Activated CD8-positive, alpha-beta T cell treated with anti-CD3 and anti-CD28 coated beads, Interleukin-2, amount 10 ng/mL, durations not matched to agents 7 days and 5 days (primary cell): ENCODE measurements at regions not wholly inside any gene's neighbourhood (a gene's known extent, or its start where the extent isn't known, plus 50 kb on each side); places are given as distances from the start of the nearest gene placed in this dataset.
"Not testable (repeated sequence)": the region's sequence is repeated elsewhere in the genome, so short reads cannot be mapped to it uniquely, and the experiment has no call there.

Experiments used
- ATAC-seq: fragments of 150-1000 bp; cut with Tn5 transposase; one replicate; pipeline ENCODE4 v1.10.0; 2021; ENCODE audit warnings: moderate library complexity
- CTCF ChIA-PET: fragments of 350-600 bp; sonication (Branson Sonifier 250); formaldehyde crosslinking; loops from one replicate; lab custom pipeline; 2021; ENCODE audit warnings: antibody characterized with exemption; lab: Charles Lee
- POLR2A ChIA-PET: fragments of 350-600 bp; sonication (Branson Sonifier 250); formaldehyde crosslinking; loops from one replicate; lab custom pipeline; 2021; ENCODE audit warnings: antibody characterized with exemption; lab: Charles Lee
- DNase-seq: peaks from one replicate; pipeline ENCODE4 v3.0.0-alpha.2; 2020
- H3K27ac Mint-ChIP-seq: one replicate; pipeline ENCODE4 v1.8.0; 2021; ENCODE audit warnings: mild to moderate bottlenecking, mixed read lengths
- H3K27me3 Mint-ChIP-seq: one replicate; pipeline ENCODE4 v1.8.0; 2021; ENCODE audit warnings: low read depth, mixed read lengths
- H3K36me3 Mint-ChIP-seq: one replicate; pipeline ENCODE4 v1.8.0; 2021; ENCODE audit warnings: low read depth, mixed read lengths
- H3K4me1 Mint-ChIP-seq: one replicate; pipeline ENCODE4 v1.8.0; 2021; ENCODE audit warnings: low read depth, mixed read lengths
- H3K4me3 Mint-ChIP-seq: one replicate; pipeline ENCODE4 v1.8.0; 2021; ENCODE audit warnings: mild to moderate bottlenecking, mixed read lengths
- H3K9me3 Mint-ChIP-seq: one replicate; pipeline ENCODE4 v1.8.0; 2022; ENCODE audit warnings: mixed read lengths; ENCODE audit not compliant: insufficient read depth

DNA sequence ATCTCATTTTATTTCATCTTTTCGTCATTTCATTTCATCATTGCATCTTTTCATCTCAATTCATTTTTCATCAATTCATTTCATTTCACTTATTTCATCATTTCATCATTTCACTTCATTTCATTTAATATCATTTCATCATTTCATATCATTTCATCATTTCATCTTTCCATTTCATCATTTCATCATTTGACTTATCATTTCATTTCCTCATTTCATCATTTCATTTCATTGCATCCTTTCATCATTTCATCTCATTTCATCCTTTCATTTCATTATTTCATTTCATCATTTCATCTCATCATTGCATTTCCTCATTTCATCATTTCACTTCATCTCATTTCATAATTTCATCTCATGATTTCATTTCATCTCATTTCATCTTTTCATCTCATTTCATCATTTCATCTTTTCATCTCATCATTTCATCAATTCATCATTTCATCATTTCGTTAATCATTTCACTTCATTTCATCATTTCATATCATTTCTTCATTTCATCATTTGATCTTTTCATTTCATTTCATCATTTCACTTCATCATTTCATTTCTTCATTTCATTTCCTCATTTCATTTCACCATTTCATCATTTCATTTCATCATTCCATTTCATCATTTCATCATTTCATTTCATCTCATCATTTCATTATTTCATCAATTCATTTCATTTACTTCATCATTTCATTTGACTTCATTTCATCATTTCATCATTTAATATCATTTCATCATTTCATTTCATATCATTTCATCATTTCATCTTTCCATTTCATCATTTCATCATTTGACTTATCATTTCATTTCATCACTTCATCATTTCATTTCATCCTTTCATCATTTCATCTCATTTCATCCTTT, 176.2 kb downstream of the ZNF92 start:
- H3K4me3 Mint-ChIP-seq, H3K4me1 Mint-ChIP-seq, H3K9me3 Mint-ChIP-seq, H3K27me3 Mint-ChIP-seq, CTCF ChIA-PET, DNase-seq, H3K36me3 Mint-ChIP-seq, POLR2A ChIA-PET, H3K27ac Mint-ChIP-seq, ATAC-seq: not testable (repeated sequence)

DNA sequence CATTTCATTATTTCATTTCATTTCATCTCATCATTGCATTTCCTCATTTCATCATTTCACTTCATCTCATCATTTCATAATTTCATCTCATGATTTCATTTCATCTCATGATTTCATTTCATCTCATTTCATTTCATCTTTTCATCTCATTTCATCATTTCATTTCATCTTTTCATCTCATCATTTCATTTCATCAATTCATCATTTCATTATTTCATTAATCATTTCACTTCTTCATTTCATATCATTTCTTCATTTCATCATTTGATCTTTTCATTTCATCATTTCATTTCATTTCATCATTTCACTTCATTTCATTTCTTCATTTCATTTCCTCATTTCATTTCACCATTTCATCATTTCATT, 176.8 kb downstream of the ZNF92 start:
- POLR2A ChIA-PET, H3K9me3 Mint-ChIP-seq, DNase-seq, CTCF ChIA-PET, H3K4me1 Mint-ChIP-seq, H3K36me3 Mint-ChIP-seq, H3K27me3 Mint-ChIP-seq, H3K27ac Mint-ChIP-seq, H3K4me3 Mint-ChIP-seq, ATAC-seq: not testable (repeated sequence)

GRCh38 chr7:65551042-65551441, 177.4 kb downstream of the ZNF92 start:
- CTCF ChIA-PET, H3K9me3 Mint-ChIP-seq, H3K4me1 Mint-ChIP-seq, POLR2A ChIA-PET, DNase-seq, H3K4me3 Mint-ChIP-seq, H3K36me3 Mint-ChIP-seq, ATAC-seq, H3K27me3 Mint-ChIP-seq: not testable (repeated sequence)
- peak overlapping the region; percentile 9 for H3K27ac Mint-ChIP-seq

- POLR2A ChIA-PET, H3K4me3 Mint-ChIP-seq, H3K4me1 Mint-ChIP-seq, H3K27ac Mint-ChIP-seq, DNase-seq, ATAC-seq, H3K27me3 Mint-ChIP-seq, H3K9me3 Mint-ChIP-seq, H3K36me3 Mint-ChIP-seq, CTCF ChIA-PET: not testable (repeated sequence)
Measured at GRCh38 chr7:65554553-65555476, 181.2 kb downstream of the ZNF92 start.

DNA sequence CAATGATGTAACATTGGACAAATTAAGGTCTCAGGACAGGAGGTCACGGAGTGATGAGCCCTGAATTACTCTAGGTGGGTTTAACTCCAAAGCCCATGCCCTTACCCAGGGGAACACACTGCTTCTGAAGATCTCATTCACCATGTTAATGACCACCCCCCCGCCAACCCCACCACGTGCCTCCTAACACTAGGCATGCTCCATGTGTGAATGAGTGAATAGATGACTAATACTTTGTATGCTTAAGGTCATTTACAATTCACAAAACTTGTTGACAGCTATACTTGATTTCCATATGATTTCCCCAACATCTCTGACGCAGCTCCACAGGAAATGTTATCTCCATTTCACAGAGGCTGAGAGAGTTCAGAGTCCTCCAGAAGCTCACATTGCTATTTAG, 184.9 kb downstream of the ZNF92 start:
- H3K27me3 Mint-ChIP-seq, DNase-seq, H3K4me1 Mint-ChIP-seq, H3K27ac Mint-ChIP-seq, H3K36me3 Mint-ChIP-seq, CTCF ChIA-PET, ATAC-seq, H3K4me3 Mint-ChIP-seq, POLR2A ChIA-PET, H3K9me3 Mint-ChIP-seq: not testable (repeated sequence)

GRCh38 chr7:65561786-65562372, 188.2 kb downstream of the ZNF92 start:
- H3K36me3 Mint-ChIP-seq, H3K27me3 Mint-ChIP-seq, H3K9me3 Mint-ChIP-seq, CTCF ChIA-PET, POLR2A ChIA-PET, H3K4me1 Mint-ChIP-seq, H3K4me3 Mint-ChIP-seq, DNase-seq, H3K27ac Mint-ChIP-seq, ATAC-seq: not testable (repeated sequence)

DNA sequence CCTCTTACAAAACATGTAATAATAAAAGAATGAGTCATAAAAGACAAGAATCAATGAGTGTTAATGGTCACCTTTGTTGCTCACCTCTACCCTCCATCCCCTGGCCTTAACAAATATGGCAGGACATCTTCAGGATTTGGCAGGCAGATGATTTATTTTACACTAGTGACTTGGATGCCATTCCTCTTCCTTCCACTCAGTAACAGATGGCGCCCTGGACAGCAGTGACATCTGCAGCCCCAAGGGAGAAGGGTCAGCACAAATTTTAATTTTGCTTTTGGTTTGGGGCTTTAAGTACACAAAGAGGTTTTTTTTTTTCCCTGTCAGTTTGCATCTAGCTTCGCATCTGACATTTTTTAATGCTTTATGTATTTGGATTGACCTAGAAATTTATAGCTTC, 188.9 kb downstream of the ZNF92 start:
- DNase-seq, H3K4me1 Mint-ChIP-seq, CTCF ChIA-PET, POLR2A ChIA-PET, H3K4me3 Mint-ChIP-seq, H3K9me3 Mint-ChIP-seq, H3K36me3 Mint-ChIP-seq, H3K27ac Mint-ChIP-seq, ATAC-seq, H3K27me3 Mint-ChIP-seq: not testable (repeated sequence)

GRCh38 chr7:65563333-65563732, 189.7 kb downstream of the ZNF92 start:
- H3K36me3 Mint-ChIP-seq, H3K27me3 Mint-ChIP-seq, DNase-seq, H3K4me1 Mint-ChIP-seq, CTCF ChIA-PET, H3K27ac Mint-ChIP-seq, H3K9me3 Mint-ChIP-seq, ATAC-seq, POLR2A ChIA-PET, H3K4me3 Mint-ChIP-seq: not testable (repeated sequence)

- H3K36me3 Mint-ChIP-seq, H3K27ac Mint-ChIP-seq, DNase-seq, H3K4me3 Mint-ChIP-seq, H3K9me3 Mint-ChIP-seq, H3K27me3 Mint-ChIP-seq, POLR2A ChIA-PET, ATAC-seq, H3K4me1 Mint-ChIP-seq, CTCF ChIA-PET: not testable (repeated sequence)
Measured at GRCh38 chr7:65568226-65568625, 194.6 kb downstream of the ZNF92 start.

DNA sequence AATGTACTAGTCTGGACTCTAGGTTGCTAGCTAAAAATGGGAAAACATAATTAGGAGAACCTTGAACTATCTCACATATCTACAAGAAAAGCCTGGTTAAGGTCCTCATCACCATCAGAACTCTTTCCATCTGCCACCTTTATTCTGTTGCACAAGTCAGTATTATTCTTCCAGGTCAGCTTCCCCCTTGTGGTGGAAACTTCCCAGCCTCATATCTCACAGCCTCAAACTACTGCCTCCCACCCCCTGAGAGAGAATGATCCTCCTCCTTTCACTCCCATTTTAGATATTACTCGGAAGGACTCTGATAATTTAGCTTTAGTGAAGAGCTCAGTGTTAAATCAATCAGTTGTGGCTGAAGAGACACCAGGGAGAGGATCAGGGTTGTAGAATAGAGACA, 197.3 kb downstream of the ZNF92 start:
- H3K27ac Mint-ChIP-seq, H3K36me3 Mint-ChIP-seq, H3K9me3 Mint-ChIP-seq, POLR2A ChIA-PET, ATAC-seq, CTCF ChIA-PET, H3K27me3 Mint-ChIP-seq, H3K4me3 Mint-ChIP-seq, H3K4me1 Mint-ChIP-seq, DNase-seq: not testable (repeated sequence)

DNA sequence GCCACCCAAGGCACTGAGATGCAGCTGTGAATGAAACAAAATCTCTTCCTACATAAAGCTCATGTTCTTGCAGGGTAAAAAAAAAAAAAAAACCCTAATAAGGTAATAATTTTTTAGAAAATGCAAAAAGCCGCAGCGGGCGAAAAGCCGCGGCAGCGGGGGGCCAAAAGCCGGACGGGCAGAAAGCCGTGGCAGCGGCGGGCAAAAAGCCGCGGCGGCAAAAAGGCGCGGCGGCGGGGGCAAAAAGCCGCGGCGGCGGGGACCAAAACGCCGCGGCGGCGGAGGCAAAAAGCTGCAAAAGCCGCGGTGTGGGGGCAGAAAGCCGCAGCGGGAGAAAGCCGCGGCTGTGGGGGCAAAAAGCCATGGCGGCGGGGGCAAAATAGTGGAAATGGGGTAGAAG, 198.9 kb downstream of the ZNF92 start:
- H3K9me3 Mint-ChIP-seq, DNase-seq, H3K4me3 Mint-ChIP-seq, ATAC-seq, CTCF ChIA-PET, H3K4me1 Mint-ChIP-seq, H3K27me3 Mint-ChIP-seq, POLR2A ChIA-PET, H3K27ac Mint-ChIP-seq, H3K36me3 Mint-ChIP-seq: not testable (repeated sequence)

- H3K9me3 Mint-ChIP-seq, CTCF ChIA-PET, H3K36me3 Mint-ChIP-seq, H3K27me3 Mint-ChIP-seq, ATAC-seq, H3K4me3 Mint-ChIP-seq, H3K4me1 Mint-ChIP-seq, H3K27ac Mint-ChIP-seq, POLR2A ChIA-PET, DNase-seq: not testable (repeated sequence)
Measured at GRCh38 chr7:65576370-65576769, 202.7 kb downstream of the ZNF92 start.
